HG03064 (cell line): ENCODE measurements at regions not wholly inside any gene's neighbourhood (a gene's known extent, or its start where the extent isn't known, plus 50 kb on each side); places are given as distances from the start of the nearest gene placed in this dataset.
"Not testable (repeated sequence)": the region's sequence is repeated elsewhere in the genome, so short reads cannot be mapped to it uniquely, and the experiment has no call there.

ENCODE experiments used
- ATAC-seq: cut with Tn5 transposase; IDR thresholded peaks from one replicate; pipeline ENCODE4 v1.9.1; 2021; ENCODE audit warnings: low read depth; ENCODE audit not compliant: unreplicated experiment

- no peak for ATAC-seq
Measured at GRCh38 chr13:104701591-104701990, 1635.4 kb upstream of the SLC10A2 start.

- no peak for ATAC-seq
Measured at GRCh38 chr13:104694397-104694796, 1628.2 kb upstream of the SLC10A2 start.

- ATAC-seq = no peak
Measured at GRCh38 chr13:104693126-104693525, 1626.9 kb upstream of the SLC10A2 start.

- ATAC-seq = no peak
Measured at GRCh38 chr13:104691767-104692467, 1625.7 kb upstream of the SLC10A2 start.

GRCh38 chr13:104686484-104686883 lies 1620.3 kb upstream of the SLC10A2 start:
- ATAC-seq = no peak

- no peak for ATAC-seq
Measured at GRCh38 chr13:104683789-104684188, 1617.6 kb upstream of the SLC10A2 start.

GRCh38 chr13:104678161-104678560 lies 1611.9 kb upstream of the SLC10A2 start:
- ATAC-seq = no peak

GRCh38 chr13:104671901-104672300 lies 1605.7 kb upstream of the SLC10A2 start:
- no peak for ATAC-seq

- ATAC-seq = no peak
Measured at GRCh38 chr13:104657196-104657595, 1591.0 kb upstream of the SLC10A2 start.

- ATAC-seq = no peak
Measured at GRCh38 chr13:104650431-104650830, 1584.2 kb upstream of the SLC10A2 start.

GRCh38 chr13:104648291-104648690 lies 1582.1 kb upstream of the SLC10A2 start:
- ATAC-seq = no peak

- no peak for ATAC-seq
Measured at GRCh38 chr13:104645786-104646185, 1579.6 kb upstream of the SLC10A2 start.

GRCh38 chr13:104641309-104641708 lies 1575.1 kb upstream of the SLC10A2 start:
- no peak for ATAC-seq

- ATAC-seq = no peak
Measured at GRCh38 chr13:104635879-104636278, 1569.7 kb upstream of the SLC10A2 start.

GRCh38 chr13:104634016-104634415 lies 1567.8 kb upstream of the SLC10A2 start:
- no peak for ATAC-seq

GRCh38 chr13:104632736-104633135 lies 1566.5 kb upstream of the SLC10A2 start:
- ATAC-seq = no peak

- ATAC-seq = no peak
Measured at GRCh38 chr13:104625201-104625600, 1559.0 kb upstream of the SLC10A2 start.

GRCh38 chr13:104616990-104617389 lies 1550.8 kb upstream of the SLC10A2 start:
- no peak for ATAC-seq

- ATAC-seq = no peak
Measured at GRCh38 chr13:104614361-104615145, 1548.3 kb upstream of the SLC10A2 start.

- ATAC-seq = no peak
Measured at GRCh38 chr13:104608331-104608730, 1542.1 kb upstream of the SLC10A2 start.

- not testable (repeated sequence) for ATAC-seq
Measured at GRCh38 chr13:104605435-104605834, 1539.2 kb upstream of the SLC10A2 start.
